AG04450 (cell line): ENCODE measurements at regions not wholly inside any gene's neighbourhood (a gene's known extent, or its start where the extent isn't known, plus 50 kb on each side); places are given as distances from the start of the nearest gene placed in this dataset.

ENCODE experiments used
- CTCF ChIA-PET: fragments of 300-600, 350-600 bp; formaldehyde crosslinking; extraction: SDS; loops from one replicate; lab custom pipeline; 2022; ENCODE audit warnings: antibody characterized with exemption, inconsistent platforms; lab: Charles Lee
- POLR2A ChIA-PET: fragments of 350-600 bp; formaldehyde crosslinking; extraction: SDS; loops from one replicate; lab custom pipeline; 2021; ENCODE audit warnings: antibody characterized with exemption, inconsistent platforms; lab: Yijun Ruan, JAX
- DNase-seq: peaks from one replicate; pipeline ENCODE4 v3.0.0-alpha.2; 2011; ENCODE audit warnings: low read depth, low spot score
- H3K27ac ChIP-seq: one replicate; pipeline ENCODE4 v1.5.1; 2012; ENCODE audit warnings: low read depth, low read length, control low read depth
- H3K27me3 ChIP-seq: one replicate; pipeline ENCODE4 v1.6.0; 2012; ENCODE audit warnings: low read length; ENCODE audit not compliant: control insufficient read depth, insufficient read depth
- H3K4me3 ChIP-seq: 2 replicates; pipeline ENCODE4 v1.5.1; 2011; ENCODE audit warnings: mild to moderate bottlenecking, low read depth, low read length, control low read depth
- H3K9me3 ChIP-seq: 2 replicates; pipeline ENCODE4 v1.5.1; 2012; ENCODE audit warnings: low read length; ENCODE audit not compliant: control insufficient read depth, insufficient read depth
- CTCF ChIP-seq: IDR thresholded peaks from 2 replicates; pipeline ENCODE4 v1.5.1; 2011; ENCODE audit warnings: low read depth, low read length, control low read depth, inconsistent platforms

DNA sequence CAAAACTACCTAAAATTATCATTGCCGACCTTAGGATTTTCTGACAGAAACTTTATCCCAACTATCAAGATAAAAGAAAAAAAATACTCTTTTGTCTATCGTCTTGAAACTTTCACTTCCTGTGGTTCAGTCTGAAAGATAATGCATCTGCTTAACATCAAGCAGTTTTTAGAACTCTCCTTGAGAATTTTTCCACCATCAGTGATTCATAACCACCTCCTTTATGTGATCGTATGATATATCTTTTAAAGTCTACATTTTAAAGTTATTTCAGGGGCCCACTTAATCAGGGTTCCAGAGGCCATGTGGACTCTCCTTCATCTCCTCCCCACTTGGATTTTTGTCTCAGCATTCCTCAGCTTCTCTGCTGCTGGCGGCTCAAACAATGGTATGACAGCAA, 272.8 kb upstream of the TENM3 start:
- ChIA-PET CTCF (no interaction called here), POLR2A (no interaction called here)
- Histone ChIP-seq H3K27ac (no peak overlapping the region), H3K9me3 (peaks cover 4% of the 10 kb centered on the region), H3K27me3 (no peaks in the 10 kb centered on the region), H3K4me3 (no peak overlapping the region)
- no peak for TF ChIP-seq CTCF
- DNase-seq, result no peak

- POLR2A ChIA-PET, result no interaction called here
- Histone ChIP-seq H3K9me3 (peaks cover 4% of the 10 kb centered on the region), H3K4me3 (no peak overlapping the region), H3K27ac (no peak overlapping the region), H3K27me3 (no peaks in the 10 kb centered on the region)
- TF ChIP-seq CTCF, result no peak
- DNase-seq, result no peak
- CTCF ChIA-PET, result interaction anchor here (0.5 kb wide), 1 partner anchor 446 kb away, joined by 4 read pairs; no protein-coding TSS in a partner anchor
These were observed 271.8 kb upstream of the TENM3 start for GRCh38 chr4:181971411-181971810.

- CTCF ChIA-PET, result interaction anchor here (0.5 kb wide), 1 partner anchor 447 kb away, joined by 4 read pairs; no protein-coding TSS in a partner anchor
- POLR2A ChIA-PET, result no interaction called here
- TF ChIP-seq CTCF, result no peak
- Histone ChIP-seq H3K9me3 (peaks cover 4% of the 10 kb centered on the region), H3K4me3 (no peak overlapping the region), H3K27me3 (no peaks in the 10 kb centered on the region), H3K27ac (no peak overlapping the region)
- peak; percentile 29 for DNase-seq
These were observed 271.2 kb upstream of the TENM3 start for GRCh38 chr4:181971973-181972372.

DNA sequence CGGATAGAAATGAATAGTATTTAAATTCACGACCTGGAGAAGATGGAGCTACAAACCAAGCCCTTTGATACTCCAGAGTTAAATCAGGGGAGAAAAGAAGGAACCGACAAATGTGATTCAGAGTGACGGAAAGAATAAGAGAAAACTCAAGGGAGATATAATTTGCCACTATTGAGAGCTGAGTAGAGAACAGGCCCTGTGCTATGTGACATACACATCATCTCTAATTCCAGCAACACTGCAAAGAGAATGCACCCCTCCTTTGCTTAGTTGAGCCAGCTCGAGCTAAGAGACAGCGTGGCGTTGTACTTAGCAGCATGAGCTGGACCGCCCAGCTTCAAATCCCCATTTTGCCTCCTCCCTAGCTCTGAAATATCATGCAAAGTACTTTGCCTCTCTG, 266.4 kb upstream of the TENM3 start:
- H3K4me3 ChIP-seq, result no peak overlapping the region
- ChIA-PET CTCF (no interaction called here), POLR2A (no interaction called here)
- TF ChIP-seq CTCF, result no peak
- peaks cover 4% of the 10 kb centered on the region for H3K9me3 ChIP-seq
- no peak for DNase-seq
- H3K27me3 ChIP-seq, result no peaks in the 10 kb centered on the region
- H3K27ac ChIP-seq, result no peak overlapping the region

DNA sequence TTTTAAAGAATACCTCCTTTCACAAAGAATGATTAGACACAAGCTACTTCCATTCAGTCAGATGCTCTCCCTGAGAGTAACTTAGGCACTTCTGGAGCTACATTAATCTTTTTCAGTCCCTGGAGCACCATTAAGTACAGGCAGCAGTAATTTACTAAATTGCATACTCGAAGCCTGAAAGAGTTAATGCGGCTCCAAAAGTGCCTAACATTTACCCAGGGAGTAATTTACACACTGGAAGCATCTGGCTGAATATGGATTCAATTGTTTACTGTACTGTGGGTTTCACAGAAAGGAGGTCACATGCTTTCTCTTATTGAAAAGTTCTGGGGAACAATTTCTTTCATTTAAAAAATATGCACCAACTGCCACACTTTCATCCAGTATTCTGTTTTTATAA, 260.8 kb upstream of the TENM3 start:
- no peaks in the 10 kb centered on the region for H3K9me3 ChIP-seq
- ChIA-PET POLR2A (no interaction called here), CTCF (no interaction called here)
- H3K4me3 ChIP-seq, result no peak overlapping the region
- no peak for DNase-seq
- no peak for TF ChIP-seq CTCF
- no peak overlapping the region for H3K27ac ChIP-seq
- no peaks in the 10 kb centered on the region for H3K27me3 ChIP-seq
